ENCODE measurements at regions not wholly inside any gene's neighbourhood (a gene's known extent, or its start where the extent isn't known, plus 50 kb on each side); places are given as distances from the start of the nearest gene placed in this dataset.

GRCh38 chr12:115507951-115508722 is 769.4 kb downstream of the MED13L start:
- DNase-seq (ENCODE audit: low read depth, low spot score) = no peak

GRCh38 chr12:115507560-115507889 is 770.0 kb downstream of the MED13L start:
- peaks cover 3% of the 10 kb centered on the region for H3K9me3 ChIP-seq (replicated peaks; ENCODE audit: control insufficient read depth, insufficient read depth, low read length)
- no peak for FAIRE-seq
- ChIA-PET CTCF (no interaction called here), POLR2A (no interaction called here)
- no peak overlapping the region for H2AFZ ChIP-seq (ENCODE audit: low read depth, low read length)
- no peak overlapping the region for H3K9ac ChIP-seq (replicated peaks; ENCODE audit: extremely low read depth, insufficient read depth, low read length)
- DNase-seq (ENCODE audit: low read depth, low spot score) = no peak
- dilution Hi-C loops (cut with MboI; ENCODE audit: extremely low pct_ligation_motif_present, low sequenced_read_pairs) (no loop called here), intact Hi-C loops (cut with micrococcal nuclease) (no loop called here)
- BruUV-seq (replicated peaks) = no TSS peak
- H3K36me3 ChIP-seq (ENCODE audit: control insufficient read depth in 2 of 2, extremely low read depth in 1 of 2, insufficient read depth in 2 of 2, low read length in 2 of 2) = no peaks in the 10 kb centered on the region
- no peaks in the 10 kb centered on the region for H3K9me1 ChIP-seq (replicated peaks; ENCODE audit: control insufficient read depth, extremely low read depth, insufficient read depth, low read length)
- no peak overlapping the region for H3K4me3 ChIP-seq (replicated peaks in 1 of 3; ENCODE audit: insufficient read depth in 1 of 3, low read depth in 1 of 3, low read length in 3 of 3)
- H4K20me1 ChIP-seq (replicated peaks; ENCODE audit: control insufficient read depth, extremely low read depth, insufficient read depth, low read length) = no peaks in the 10 kb centered on the region
- H3K4me1 ChIP-seq (ENCODE audit: control insufficient read depth, extremely low read depth, insufficient read depth, low read length) = no peaks in the 10 kb centered on the region
- H3K27me3 ChIP-seq (ENCODE audit: control insufficient read depth in 2 of 2, insufficient read depth in 2 of 2, low read length in 2 of 2) = no peaks in the 10 kb centered on the region
- no peak overlapping the region for H3K27ac ChIP-seq (ENCODE audit: insufficient read depth, low read depth, low read length)
- H3K4me2 ChIP-seq (ENCODE audit: insufficient read depth, low read length) = no peak overlapping the region
- no peaks in the 10 kb centered on the region for H3K79me2 ChIP-seq (ENCODE audit: control insufficient read depth, insufficient read depth, low read length)
- TF ChIP-seq MYC (IDR thresholded peaks at IDR 0.05; ENCODE audit: low read depth, low read length) (no peak), JUN (IDR thresholded peaks at IDR 0.05; ENCODE audit: borderline replicate concordance, insufficient read depth, insufficient read length, low read depth) (no peak), POLR2AphosphoS5 (IDR thresholded peaks at IDR 0.05; ENCODE audit: insufficient read depth, low read depth, low read length) (no peak), POLR2A (IDR thresholded peaks at IDR 0.05; ENCODE audit: low read depth, low read length) (no peak), CTCF (IDR thresholded peaks at IDR 0.05; ENCODE audit: extremely low read depth in 1 of 2, insufficient read depth in 1 of 2, low read depth in 1 of 2, low read length in 2 of 2) (no peak), GATA2 (IDR thresholded peaks at IDR 0.05; ENCODE audit: insufficient read depth, insufficient read length, low read depth, low read length) (no peak), EZH2 (IDR thresholded peaks at IDR 0.05; ENCODE audit: borderline replicate concordance, low read depth, low read length, severe bottlenecking) (no peak), FOS (IDR thresholded peaks at IDR 0.05; ENCODE audit: borderline replicate concordance, insufficient read depth, low read length) (no peak)
- TF ChIP-seq, protein P1, sequence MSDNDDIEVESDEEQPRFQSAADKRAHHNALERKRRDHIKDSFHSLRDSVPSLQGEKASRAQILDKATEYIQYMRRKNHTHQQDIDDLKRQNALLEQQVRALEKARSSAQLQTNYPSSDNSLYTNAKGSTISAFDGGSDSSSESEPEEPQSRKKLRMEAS (IDR thresholded peaks at IDR 0.05; ENCODE audit: insufficient read depth, insufficient read length) = no peak

More at GRCh38 chr12:115507951-115508722, 769.4 kb downstream of the MED13L start:
- Histone ChIP-seq H4K20me1 (replicated peaks; ENCODE audit: control insufficient read depth, extremely low read depth, insufficient read depth, low read length) (no peaks in the 10 kb centered on the region), H3K9me3 (replicated peaks; ENCODE audit: control insufficient read depth, insufficient read depth, low read length) (no peaks in the 10 kb centered on the region), H2AFZ (ENCODE audit: low read depth, low read length) (no peak overlapping the region), H3K9me1 (replicated peaks; ENCODE audit: control insufficient read depth, extremely low read depth, insufficient read depth, low read length) (no peaks in the 10 kb centered on the region), H3K36me3 (ENCODE audit: control insufficient read depth in 2 of 2, extremely low read depth in 1 of 2, insufficient read depth in 2 of 2, low read length in 2 of 2) (no peaks in the 10 kb centered on the region), H3K4me2 (ENCODE audit: insufficient read depth, low read length) (no peak overlapping the region), H3K79me2 (ENCODE audit: control insufficient read depth, insufficient read depth, low read length) (no peaks in the 10 kb centered on the region), H3K27ac (ENCODE audit: insufficient read depth, low read depth, low read length) (no peak overlapping the region), H3K27me3 (ENCODE audit: control insufficient read depth in 2 of 2, insufficient read depth in 2 of 2, low read length in 2 of 2) (no peaks in the 10 kb centered on the region), H3K9ac (replicated peaks; ENCODE audit: extremely low read depth, insufficient read depth, low read length) (no peak overlapping the region), H3K4me3 (replicated peaks in 1 of 3; ENCODE audit: insufficient read depth in 1 of 3, low read depth in 1 of 3, low read length in 3 of 3) (no peak overlapping the region), H3K4me1 (ENCODE audit: control insufficient read depth, extremely low read depth, insufficient read depth, low read length) (no peaks in the 10 kb centered on the region)
- FAIRE-seq = no peak
- ChIA-PET CTCF (no interaction called here), POLR2A (no interaction called here)
- intact Hi-C loops (cut with micrococcal nuclease) = no loop called here
- TF ChIP-seq EZH2 (IDR thresholded peaks at IDR 0.05; ENCODE audit: borderline replicate concordance, low read depth, low read length, severe bottlenecking) = no peak
- TF ChIP-seq, protein P1 (IDR thresholded peaks at IDR 0.05; ENCODE audit: insufficient read depth, insufficient read length) = no peak
- TF ChIP-seq POLR2A (IDR thresholded peaks at IDR 0.05; ENCODE audit: low read depth, low read length) = no peak
- BruUV-seq (replicated peaks) = no TSS peak
- dilution Hi-C loops (cut with MboI; ENCODE audit: extremely low pct_ligation_motif_present, low sequenced_read_pairs) = no loop called here

Data from endothelial cell of umbilical vein (primary cell).